Fibroblast of lung (primary cell): ENCODE measurements at regions not wholly inside any gene's neighbourhood (a gene's known extent, or its start where the extent isn't known, plus 50 kb on each side); places are given as distances from the start of the nearest gene placed in this dataset.

ENCODE experiments used
- DNase-seq, 2 donors: peaks; one replicate each; pipeline versions ENCODE4 v3.0.0 to v3.0.0-alpha.2; 2010; ENCODE audit warnings: low read depth in 2 of 2
- H2AFZ ChIP-seq: 2 replicates; pipeline ENCODE4 v1.5.1; 2012; ENCODE audit warnings: low read length, control low read depth, inconsistent platforms
- H3K27ac ChIP-seq: 2 replicates; pipeline ENCODE4 v1.5.1; 2011; ENCODE audit warnings: low read length, control low read depth; ENCODE audit not compliant: insufficient read depth
- H3K27me3 ChIP-seq: 2 replicates; pipeline ENCODE4 v1.5.1; 2011; ENCODE audit warnings: mild to moderate bottlenecking, low read length; ENCODE audit not compliant: control insufficient read depth, insufficient read depth
- H3K36me3 ChIP-seq: 2 replicates; pipeline ENCODE4 v1.5.1; 2011; ENCODE audit warnings: low read length; ENCODE audit not compliant: control insufficient read depth, insufficient read depth
- H3K4me1 ChIP-seq: 2 replicates; pipeline ENCODE4 v1.5.1; 2011; ENCODE audit warnings: low read length; ENCODE audit not compliant: control insufficient read depth, insufficient read depth; ENCODE audit errors: extremely low read depth
- H3K4me2 ChIP-seq: 2 replicates; pipeline ENCODE4 v1.5.1; 2011; ENCODE audit warnings: low read length, control low read depth; ENCODE audit not compliant: insufficient read depth; ENCODE audit errors: extremely low read depth
- H3K4me3 ChIP-seq, 4 experiments: fragments of 200-600 bp in 1 of 4; sonication (generic) in 1 of 4; replicated peaks in 1 of 4; 2 replicates each; pipeline ENCODE4 v1.5.1; 2011 to 2016; ENCODE audit warnings: low read length in 4 of 4, low read depth in 3 of 4, mild to moderate bottlenecking in 3 of 4, control low read depth in 2 of 4, inconsistent platforms in 1 of 4, mixed read lengths in 1 of 4; ENCODE audit not compliant: insufficient read depth in 1 of 4; ENCODE audit errors: control extremely low read depth in 1 of 4
- H3K79me2 ChIP-seq: 2 replicates; pipeline ENCODE4 v1.5.1; 2012; ENCODE audit warnings: mild to moderate bottlenecking, low read length, inconsistent platforms; ENCODE audit not compliant: control insufficient read depth, insufficient read depth
- H3K9ac ChIP-seq: 2 replicates; pipeline ENCODE4 v1.5.1; 2011; ENCODE audit warnings: mild to moderate bottlenecking, low read length, control low read depth; ENCODE audit not compliant: insufficient read depth
- H3K9me3 ChIP-seq: 2 replicates; pipeline ENCODE4 v1.5.1; 2012; ENCODE audit warnings: low read depth, low read length; ENCODE audit not compliant: control insufficient read depth, insufficient read depth
- H4K20me1 ChIP-seq: 2 replicates; pipeline ENCODE4 v1.5.1; 2011; ENCODE audit warnings: low read length; ENCODE audit not compliant: control insufficient read depth, insufficient read depth; ENCODE audit errors: extremely low read depth
- CTCF ChIP-seq, 2 donors: IDR thresholded peaks in 1 of 2; conservative IDR thresholded peaks in 1 of 2; 1 replicate in 1 of 2; 2 replicates in 1 of 2; pipeline ENCODE4 v1.5.1; 2011 to 2012; ENCODE audit warnings: low read length in 2 of 2, control low read depth in 1 of 2, inconsistent platforms in 1 of 2, low read depth in 1 of 2, mild to moderate bottlenecking in 1 of 2
- EZH2 ChIP-seq: IDR thresholded peaks from 2 replicates; pipeline ENCODE4 v1.5.1; 2012; ENCODE audit warnings: low read length, control low read depth, mild to moderate bottlenecking; ENCODE audit errors: missing control alignments

GRCh38 chrX:10089378-10089795, 67.4 kb upstream of the CLCN4 start:
- H3K4me3 ChIP-seq = no peak overlapping the region
- H3K4me1 ChIP-seq = no peaks in the 10 kb centered on the region
- no peaks in the 10 kb centered on the region for H3K9me3 ChIP-seq
- H3K9ac ChIP-seq = no peak overlapping the region
- H3K36me3 ChIP-seq = no peaks in the 10 kb centered on the region
- H3K79me2 ChIP-seq = no peaks in the 10 kb centered on the region
- H2AFZ ChIP-seq = no peak overlapping the region
- H3K27me3 ChIP-seq = no peaks in the 10 kb centered on the region
- H3K27ac ChIP-seq = no peak overlapping the region
- TF ChIP-seq CTCF (conservative IDR thresholded peaks at IDR 0.05 in 1 of 2, IDR thresholded peaks at IDR 0.05 in 1 of 2; ENCODE audit: low read depth in 1 of 2, low read length in 2 of 2) (no peak), EZH2 (no peak)
- DNase-seq = peak in 1 of 2 donors; percentile 60
- no peak overlapping the region for H3K4me2 ChIP-seq
- H4K20me1 ChIP-seq = no peaks in the 10 kb centered on the region

GRCh38 chrX:10090319-10090718, 66.5 kb upstream of the CLCN4 start:
- no peak overlapping the region for H2AFZ ChIP-seq
- peak in 1 of 2 donors; percentile 11 for DNase-seq
- H4K20me1 ChIP-seq = no peaks in the 10 kb centered on the region
- H3K27ac ChIP-seq = no peak overlapping the region
- no peak for TF ChIP-seq CTCF (conservative IDR thresholded peaks at IDR 0.05 in 1 of 2, IDR thresholded peaks at IDR 0.05 in 1 of 2; ENCODE audit: low read depth in 1 of 2, low read length in 2 of 2)
- no peak for TF ChIP-seq EZH2
- H3K27me3 ChIP-seq = no peaks in the 10 kb centered on the region
- H3K4me2 ChIP-seq = no peak overlapping the region
- no peak overlapping the region for H3K9ac ChIP-seq
- H3K36me3 ChIP-seq = no peaks in the 10 kb centered on the region
- no peaks in the 10 kb centered on the region for H3K9me3 ChIP-seq
- H3K4me3 ChIP-seq = no peak overlapping the region
- no peaks in the 10 kb centered on the region for H3K4me1 ChIP-seq
- no peaks in the 10 kb centered on the region for H3K79me2 ChIP-seq

GRCh38 chrX:10095246-10095645, 61.5 kb upstream of the CLCN4 start:
- Histone ChIP-seq H4K20me1 (no peaks in the 10 kb centered on the region), H3K79me2 (no peaks in the 10 kb centered on the region), H3K4me2 (no peak overlapping the region), H3K4me1 (peaks cover 2% of the 10 kb centered on the region), H2AFZ (no peak overlapping the region), H3K4me3 (no peak overlapping the region), H3K9ac (no peak overlapping the region), H3K36me3 (no peaks in the 10 kb centered on the region), H3K27ac (no peak overlapping the region), H3K27me3 (no peaks in the 10 kb centered on the region), H3K9me3 (no peaks in the 10 kb centered on the region)
- no peak for TF ChIP-seq EZH2
- DNase-seq = no peak
